H1 (cell line): ENCODE measurements at regions not wholly inside any gene's neighbourhood (a gene's known extent, or its start where the extent isn't known, plus 50 kb on each side); places are given as distances from the start of the nearest gene placed in this dataset.
"Not testable (repeated sequence)": the region's sequence is repeated elsewhere in the genome, so short reads cannot be mapped to it uniquely, and the experiment has no call there.

Experiments used
- CTCF ChIA-PET: fragments of 300-600 bp; sonication (Branson Sonifier 250); formaldehyde crosslinking; loops from one replicate; lab custom pipeline; 2021; ENCODE audit not compliant: partially characterized antibody; lab: Charles Lee
- POLR2A ChIA-PET: fragments of 300-600 bp; sonication (Branson Sonifier 250); formaldehyde crosslinking; loops from one replicate; lab custom pipeline; 2021; ENCODE audit warnings: inconsistent platforms; ENCODE audit not compliant: partially characterized antibody; lab: Charles Lee
- DNase-seq, 2 experiments: peaks; one replicate each; pipeline versions ENCODE4 v3.0.0 to v3.0.0-alpha.2; 2010 to 2022; ENCODE audit warnings: low spot score in 2 of 2, low read depth in 1 of 2, mixed read lengths in 1 of 2
- FAIRE-seq: peaks from 2 replicates; lab custom pipeline; 2011; peaks lifted over from hg19 to GRCh38; lab: Jason Lieb, UNC
- H2AFZ ChIP-seq: 2 replicates; pipeline ENCODE4 v1.8.1; 2012; ENCODE audit warnings: low read length, inconsistent platforms
- H2AK5ac ChIP-seq: 2 replicates; pipeline ENCODE4 v1.6.1; 2013; ENCODE audit warnings: low read depth, low read length
- H2BK120ac ChIP-seq: replicated peaks from 2 replicates; pipeline ENCODE3; 2013; ENCODE audit warnings: low read depth, low read length, inconsistent platforms
- H2BK12ac ChIP-seq: 2 replicates; pipeline ENCODE4 v1.6.1; 2013; ENCODE audit warnings: low read depth, low read length
- H2BK15ac ChIP-seq: 2 replicates; pipeline ENCODE4 v1.6.1; 2013; ENCODE audit warnings: low read length
- H2BK20ac ChIP-seq: 2 replicates; pipeline ENCODE4 v1.6.1; 2013; ENCODE audit warnings: low read length
- H2BK5ac ChIP-seq: 2 replicates; pipeline ENCODE4 v1.6.1; 2013; ENCODE audit warnings: low read depth, low read length
- H3K14ac ChIP-seq: 2 replicates; pipeline ENCODE4 v1.6.1; 2013; ENCODE audit warnings: inconsistent platforms; ENCODE audit not compliant: insufficient read length
- H3K18ac ChIP-seq: 2 replicates; pipeline ENCODE4 v1.6.1; 2013; ENCODE audit warnings: low read length; ENCODE audit errors: extremely low read depth
- H3K23ac ChIP-seq: 2 replicates; pipeline ENCODE4 v1.6.1; 2013; ENCODE audit warnings: inconsistent platforms; ENCODE audit not compliant: insufficient read length
- H3K23me2 ChIP-seq: 2 replicates; pipeline ENCODE4 v1.6.1; 2013; ENCODE audit warnings: low read depth, low read length
- H3K27ac ChIP-seq: 2 replicates; pipeline ENCODE4 v1.6.1; 2011; ENCODE audit warnings: low read depth, low read length, inconsistent platforms
- H3K27me3 ChIP-seq, 4 experiments: replicated peaks in 1 of 4; 1 replicate in 1 of 4; 2 replicates in 3 of 4; pipeline versions ENCODE4 v1.6.1 to v1.8.1; 2011 to 2013; ENCODE audit warnings: low read length in 3 of 4, mild to moderate bottlenecking in 3 of 4, inconsistent platforms in 2 of 4, mixed read lengths in 2 of 4, moderate library complexity in 1 of 4; ENCODE audit not compliant: control insufficient read depth in 3 of 4, insufficient read depth in 3 of 4; ENCODE audit errors: extremely low read depth in 1 of 4
- H3K36me3 ChIP-seq, 4 experiments: 2 replicates each; pipeline versions ENCODE4 v1.6.1 to v1.8.1; 2011 to 2013; ENCODE audit warnings: mild to moderate bottlenecking in 4 of 4, low read length in 3 of 4, moderate library complexity in 2 of 4, control low read depth in 1 of 4, inconsistent platforms in 1 of 4; ENCODE audit not compliant: insufficient read depth in 4 of 4, control insufficient read depth in 2 of 4
- H3K4ac ChIP-seq: replicated peaks from 2 replicates; pipeline ENCODE3; 2013; ENCODE audit warnings: low read length, low read depth, mixed read lengths, inconsistent platforms; ENCODE audit not compliant: insufficient read length
- H3K4me1 ChIP-seq, 4 experiments: replicated peaks in 1 of 4; 1 replicate in 1 of 4; 2 replicates in 3 of 4; pipeline versions ENCODE4 v1.6.1 to v1.8.1; 2011 to 2013; ENCODE audit warnings: low read length in 3 of 4, inconsistent platforms in 2 of 4, mixed read lengths in 1 of 4; ENCODE audit not compliant: insufficient read depth in 4 of 4, control insufficient read depth in 3 of 4
- H3K4me2 ChIP-seq, 2 experiments: 2 replicates each; pipeline versions ENCODE4 v1.6.1 to v1.8.1; 2011 to 2013; ENCODE audit warnings: low read depth in 2 of 2, low read length in 2 of 2, control low read depth in 1 of 2, inconsistent platforms in 1 of 2, mild to moderate bottlenecking in 1 of 2; ENCODE audit not compliant: insufficient read depth in 1 of 2
- H3K4me3 ChIP-seq, 4 experiments: fragments of 200-600, 300-600 bp in 1 of 4; sonication (generic), shearing (Covaris generic), sonication (Bioruptor Twin) in 1 of 4; 2 replicates each; pipeline versions ENCODE4 v1.5.1 to v1.8.1; 2011 to 2016; ENCODE audit warnings: low read length in 4 of 4, low read depth in 3 of 4, control low read depth in 2 of 4, inconsistent platforms in 2 of 4, mild to moderate bottlenecking in 2 of 4, mixed read lengths in 1 of 4, moderate library complexity in 1 of 4; ENCODE audit not compliant: insufficient read depth in 2 of 4; ENCODE audit errors: extremely low read depth in 1 of 4
- H3K56ac ChIP-seq: replicated peaks from 2 replicates; pipeline ENCODE3; 2013; ENCODE audit warnings: low read depth, mild to moderate bottlenecking, mixed read lengths, low read length, inconsistent platforms; ENCODE audit not compliant: insufficient read length
- H3K79me1 ChIP-seq: 2 replicates; pipeline ENCODE4 v1.6.1; 2013; ENCODE audit warnings: low read depth, low read length, control low read depth
- H3K79me2 ChIP-seq, 2 experiments: 2 replicates each; pipeline versions ENCODE4 v1.6.1 to v1.8.1; 2012 to 2013; ENCODE audit warnings: low read length in 2 of 2, mild to moderate bottlenecking in 2 of 2, inconsistent platforms in 1 of 2; ENCODE audit not compliant: insufficient read depth in 2 of 2, control insufficient read depth in 1 of 2
- H3K9ac ChIP-seq, 4 experiments: replicated peaks in 1 of 4; 1 replicate in 1 of 4; 2 replicates in 3 of 4; pipeline versions ENCODE4 v1.6.1 to v1.8.1; 2011 to 2013; ENCODE audit warnings: low read depth in 3 of 4, low read length in 3 of 4, control low read depth in 2 of 4, mild to moderate bottlenecking in 2 of 4, moderate library complexity in 2 of 4, inconsistent platforms in 1 of 4; ENCODE audit errors: extremely low read depth in 1 of 4
- H3K9me3 ChIP-seq, 2 experiments: 2 replicates each; pipeline versions ENCODE4 v1.6.1 to v1.8.1; 2012 to 2013; ENCODE audit warnings: mild to moderate bottlenecking in 2 of 2, moderate library complexity in 2 of 2, control low read depth in 1 of 2, inconsistent platforms in 1 of 2, low read depth in 1 of 2, low read length in 1 of 2, mixed read lengths in 1 of 2; ENCODE audit not compliant: insufficient read depth in 2 of 2
- H4K20me1 ChIP-seq, 2 experiments: replicated peaks in 1 of 2; 2 replicates each; pipeline versions ENCODE3 to v1.8.1; 2011 to 2013; ENCODE audit warnings: inconsistent platforms in 2 of 2, low read length in 2 of 2, mild to moderate bottlenecking in 1 of 2; ENCODE audit not compliant: insufficient read depth in 2 of 2, control insufficient read depth in 1 of 2
- H4K5ac ChIP-seq: 2 replicates; pipeline ENCODE4 v1.6.1; 2013; ENCODE audit warnings: low read length, low read depth, mixed read lengths, inconsistent platforms; ENCODE audit not compliant: insufficient read length
- H4K8ac ChIP-seq: 2 replicates; pipeline ENCODE4 v1.8.0; 2013; ENCODE audit warnings: mild to moderate bottlenecking, moderate library complexity, low read length, inconsistent platforms; ENCODE audit not compliant: insufficient read depth; ENCODE audit errors: extremely low read depth
- H4K91ac ChIP-seq: replicated peaks from 2 replicates; pipeline ENCODE3; 2013; ENCODE audit warnings: low read length, mixed read lengths, inconsistent platforms; ENCODE audit not compliant: insufficient read length
- KDM5A ChIP-seq: fragments of 200-600 bp; IDR thresholded peaks from 2 replicates; pipeline ENCODE4 v1.7.1; 2012; ENCODE audit warnings: mild to moderate bottlenecking, low read length, inconsistent platforms, mixed read lengths
- SIN3A ChIP-seq, 2 experiments: IDR thresholded peaks in 1 of 2; conservative IDR thresholded peaks in 1 of 2; 2 replicates each; pipeline ENCODE4 v1.6.1; 2011 to 2012; ENCODE audit warnings: low read length in 2 of 2, improper control_type of control experiment in 1 of 2, low read depth in 1 of 2, mild to moderate bottlenecking in 1 of 2
- WGBS, 2 experiments: shearing (Covaris generic) in 1 of 2; methylation state at CpG; one replicate each; pipeline versions ENCODE4 v1.1.6 to v1.1.7; 2013 to 2015; ENCODE audit warnings: low lambda C conversion rate in 2 of 2, mixed read lengths in 2 of 2, inconsistent platforms in 1 of 2, low coverage in 1 of 2, missing lambda C conversion rate in 1 of 2; ENCODE audit not compliant: insufficient replicate concordance in 2 of 2, insufficient coverage in 1 of 2, insufficient read length in 1 of 2; ENCODE audit errors: extremely low coverage in 1 of 2, missing lambda C conversion rate in 1 of 2; 5-methylcytosine and 5-hydroxymethylcytosine counted together

GRCh38 chr20:30412972-30413371 lies 844.5 kb upstream of the DEFB115 start:
- WGBS, 2 experiments = 73% methylated on average over 1 of the region's 2 CpGs; no CpG with 5 or more reads in 1 of the 2 experiments
- H3K56ac ChIP-seq = no peak overlapping the region
- no peak overlapping the region for H2BK12ac ChIP-seq
- H3K79me1 ChIP-seq = no peaks in the 10 kb centered on the region
- no peaks in the 10 kb centered on the region for H3K79me2 ChIP-seq
- FAIRE-seq = no peak
- no peak overlapping the region for H3K14ac ChIP-seq
- no peak overlapping the region for H4K8ac ChIP-seq
- H3K4me2 ChIP-seq = no peak overlapping the region
- no peak overlapping the region for H3K9ac ChIP-seq
- H3K27me3 ChIP-seq = no peaks in the 10 kb centered on the region
- H3K9me3 ChIP-seq = peaks cover 7 to 42% of the 10 kb centered on the region in 2 experiments; a peak in 3 of 4 replicates
- H3K4me3 ChIP-seq = no peak overlapping the region
- H4K91ac ChIP-seq = no peak overlapping the region
- no peak for DNase-seq
- ChIA-PET POLR2A (no interaction called here), CTCF (no interaction called here)
- H2BK120ac ChIP-seq = no peak overlapping the region
- no peak overlapping the region for H3K18ac ChIP-seq
- H3K4me1 ChIP-seq = no peaks in the 10 kb centered on the region
- no peak overlapping the region for H4K5ac ChIP-seq
- no peaks in the 10 kb centered on the region for H3K36me3 ChIP-seq
- TF ChIP-seq SIN3A (conservative IDR thresholded peaks at IDR 0.05 in 1 of 2, IDR thresholded peaks at IDR 0.05 in 1 of 2; ENCODE audit: low read depth in 1 of 2, low read length in 2 of 2) = no peak
- TF ChIP-seq KDM5A = no peak
- no peak overlapping the region for H3K4ac ChIP-seq
- H3K23ac ChIP-seq = no peak overlapping the region
- no peaks in the 10 kb centered on the region; the same call in 1 of the 2 replicates for H3K23me2 ChIP-seq
- no peak overlapping the region for H2BK5ac ChIP-seq
- no peak overlapping the region for H2BK20ac ChIP-seq
- no peak overlapping the region for H2AFZ ChIP-seq
- H4K20me1 ChIP-seq = no peaks in the 10 kb centered on the region
- H3K27ac ChIP-seq = no peak overlapping the region
- no peak overlapping the region for H2BK15ac ChIP-seq
- H2AK5ac ChIP-seq = no peak overlapping the region

DNA sequence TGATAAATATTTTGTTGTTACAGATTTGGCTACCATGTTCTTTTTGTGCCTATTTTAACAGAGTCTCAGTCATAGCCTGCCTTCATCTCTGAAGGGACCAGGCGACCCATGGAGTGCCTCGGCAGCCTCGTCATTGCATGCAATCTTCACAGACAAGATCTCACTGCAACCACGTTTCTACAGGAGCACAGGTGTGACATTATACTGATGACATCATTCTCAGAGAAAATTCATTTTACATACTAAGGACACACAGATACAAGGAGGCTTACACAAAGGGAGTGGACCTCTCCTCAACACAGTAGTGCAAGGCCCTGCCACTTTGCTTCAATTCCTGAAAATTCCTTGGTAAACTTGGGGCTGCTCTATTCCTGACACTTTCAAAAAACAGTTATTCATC lies 840.1 kb upstream of the DEFB115 start:
- H3K27me3 ChIP-seq, FAIRE-seq, H3K4me2 ChIP-seq, DNase-seq, H4K8ac ChIP-seq, H2AK5ac ChIP-seq, H3K36me3 ChIP-seq, H3K27ac ChIP-seq, H3K23me2 ChIP-seq, H3K9ac ChIP-seq, H3K4me1 ChIP-seq, H3K18ac ChIP-seq, H3K56ac ChIP-seq, H3K4me3 ChIP-seq, POLR2A ChIA-PET, H2BK120ac ChIP-seq, H2BK20ac ChIP-seq, H3K79me1 ChIP-seq, H3K14ac ChIP-seq, H2BK5ac ChIP-seq, CTCF ChIA-PET, H2AFZ ChIP-seq, H2BK12ac ChIP-seq, H4K91ac ChIP-seq, H3K79me2 ChIP-seq, H4K5ac ChIP-seq, H3K23ac ChIP-seq, H2BK15ac ChIP-seq, H4K20me1 ChIP-seq, H3K4ac ChIP-seq: not testable (repeated sequence)
- 73% methylated on average over 4 of the region's 4 CpGs; no CpG with 5 or more reads in 1 of the 2 experiments for WGBS, 2 experiments
- peaks cover 31 to 66% of the 10 kb centered on the region in 2 experiments; a peak in 3 of 4 replicates for H3K9me3 ChIP-seq
